ENCODE measurements at regions not wholly inside any gene's neighbourhood (a gene's known extent, or its start where the extent isn't known, plus 50 kb on each side); places are given as distances from the start of the nearest gene placed in this dataset.

DNA sequence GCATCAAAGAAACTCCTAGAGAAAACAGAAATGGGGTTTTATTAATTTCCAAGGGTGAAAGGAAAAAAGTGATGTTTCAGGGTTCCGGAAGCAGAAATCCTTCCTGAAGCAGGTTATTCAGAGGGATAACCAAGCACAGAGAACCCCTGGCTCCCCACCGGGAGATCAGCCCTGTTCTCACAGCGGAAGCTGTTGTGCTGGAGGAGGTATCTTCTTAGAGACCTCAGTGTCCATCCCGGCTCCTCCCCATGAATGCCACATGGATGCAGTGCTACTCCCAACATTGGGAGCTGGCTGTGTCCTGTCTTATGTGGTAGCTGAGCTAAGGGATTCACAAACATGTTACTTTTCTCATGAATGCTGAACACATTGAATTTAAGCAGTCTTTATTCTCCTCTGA lies 80.9 kb upstream of the IRX2 start:
- POLR2A ChIA-PET: no interaction called here
- CTCF ChIA-PET: no interaction called here
- H3K4me1 Mint-ChIP-seq: peaks cover 6% of the 10 kb centered on the region
- DNase-seq (ENCODE audit: low spot score) (peak; percentile 31), ATAC-seq (peak; percentile 44; the same call in 1 of the 2 replicates)
- H3K27me3 Mint-ChIP-seq (ENCODE audit: low read depth): no peaks in the 10 kb centered on the region; the same call in 1 of the 2 replicates
- no peak overlapping the region for H3K4me3 Mint-ChIP-seq
- H3K36me3 Mint-ChIP-seq: no peaks in the 10 kb centered on the region
- peaks cover 4% of the 10 kb centered on the region for H3K9me3 Mint-ChIP-seq
- TF ChIP-seq, protein P1, sequence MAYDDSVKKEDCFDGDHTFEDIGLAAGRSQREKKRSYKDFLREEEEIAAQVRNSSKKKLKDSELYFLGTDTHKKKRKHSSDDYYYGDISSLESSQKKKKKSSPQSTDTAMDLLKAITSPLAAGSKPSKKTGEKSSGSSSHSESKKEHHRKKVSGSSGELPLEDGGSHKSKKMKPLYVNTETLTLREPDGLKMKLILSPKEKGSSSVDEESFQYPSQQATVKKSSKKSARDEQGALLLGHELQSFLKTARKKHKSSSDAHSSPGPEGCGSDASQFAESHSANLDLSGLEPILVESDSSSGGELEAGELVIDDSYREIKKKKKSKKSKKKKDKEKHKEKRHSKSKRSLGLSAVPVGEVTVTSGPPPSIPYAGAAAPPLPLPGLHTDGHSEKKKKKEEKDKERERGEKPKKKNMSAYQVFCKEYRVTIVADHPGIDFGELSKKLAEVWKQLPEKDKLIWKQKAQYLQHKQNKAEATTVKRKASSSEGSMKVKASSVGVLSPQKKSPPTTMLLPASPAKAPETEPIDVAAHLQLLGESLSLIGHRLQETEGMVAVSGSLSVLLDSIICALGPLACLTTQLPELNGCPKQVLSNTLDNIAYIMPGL (CRISPR knock-in tag; IDR thresholded peaks at IDR 0.05): no peak
- TF ChIP-seq, protein P2, sequence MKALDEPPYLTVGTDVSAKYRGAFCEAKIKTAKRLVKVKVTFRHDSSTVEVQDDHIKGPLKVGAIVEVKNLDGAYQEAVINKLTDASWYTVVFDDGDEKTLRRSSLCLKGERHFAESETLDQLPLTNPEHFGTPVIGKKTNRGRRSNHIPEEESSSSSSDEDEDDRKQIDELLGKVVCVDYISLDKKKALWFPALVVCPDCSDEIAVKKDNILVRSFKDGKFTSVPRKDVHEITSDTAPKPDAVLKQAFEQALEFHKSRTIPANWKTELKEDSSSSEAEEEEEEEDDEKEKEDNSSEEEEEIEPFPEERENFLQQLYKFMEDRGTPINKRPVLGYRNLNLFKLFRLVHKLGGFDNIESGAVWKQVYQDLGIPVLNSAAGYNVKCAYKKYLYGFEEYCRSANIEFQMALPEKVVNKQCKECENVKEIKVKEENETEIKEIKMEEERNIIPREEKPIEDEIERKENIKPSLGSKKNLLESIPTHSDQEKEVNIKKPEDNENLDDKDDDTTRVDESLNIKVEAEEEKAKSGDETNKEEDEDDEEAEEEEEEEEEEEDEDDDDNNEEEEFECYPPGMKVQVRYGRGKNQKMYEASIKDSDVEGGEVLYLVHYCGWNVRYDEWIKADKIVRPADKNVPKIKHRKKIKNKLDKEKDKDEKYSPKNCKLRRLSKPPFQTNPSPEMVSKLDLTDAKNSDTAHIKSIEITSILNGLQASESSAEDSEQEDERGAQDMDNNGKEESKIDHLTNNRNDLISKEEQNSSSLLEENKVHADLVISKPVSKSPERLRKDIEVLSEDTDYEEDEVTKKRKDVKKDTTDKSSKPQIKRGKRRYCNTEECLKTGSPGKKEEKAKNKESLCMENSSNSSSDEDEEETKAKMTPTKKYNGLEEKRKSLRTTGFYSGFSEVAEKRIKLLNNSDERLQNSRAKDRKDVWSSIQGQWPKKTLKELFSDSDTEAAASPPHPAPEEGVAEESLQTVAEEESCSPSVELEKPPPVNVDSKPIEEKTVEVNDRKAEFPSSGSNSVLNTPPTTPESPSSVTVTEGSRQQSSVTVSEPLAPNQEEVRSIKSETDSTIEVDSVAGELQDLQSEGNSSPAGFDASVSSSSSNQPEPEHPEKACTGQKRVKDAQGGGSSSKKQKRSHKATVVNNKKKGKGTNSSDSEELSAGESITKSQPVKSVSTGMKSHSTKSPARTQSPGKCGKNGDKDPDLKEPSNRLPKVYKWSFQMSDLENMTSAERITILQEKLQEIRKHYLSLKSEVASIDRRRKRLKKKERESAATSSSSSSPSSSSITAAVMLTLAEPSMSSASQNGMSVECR (CRISPR knock-in tag; IDR thresholded peaks at IDR 0.05; ENCODE audit: borderline replicate concordance): no peak
- no peak for TF ChIP-seq ELF4 (CRISPR knock-in tag; IDR thresholded peaks at IDR 0.05; ENCODE audit: low read depth)
- no peak for TF ChIP-seq ZBTB21 (CRISPR knock-in tag; IDR thresholded peaks at IDR 0.05; ENCODE audit: borderline replicate concordance)
- H3K27ac Mint-ChIP-seq: no peak overlapping the region

DNA sequence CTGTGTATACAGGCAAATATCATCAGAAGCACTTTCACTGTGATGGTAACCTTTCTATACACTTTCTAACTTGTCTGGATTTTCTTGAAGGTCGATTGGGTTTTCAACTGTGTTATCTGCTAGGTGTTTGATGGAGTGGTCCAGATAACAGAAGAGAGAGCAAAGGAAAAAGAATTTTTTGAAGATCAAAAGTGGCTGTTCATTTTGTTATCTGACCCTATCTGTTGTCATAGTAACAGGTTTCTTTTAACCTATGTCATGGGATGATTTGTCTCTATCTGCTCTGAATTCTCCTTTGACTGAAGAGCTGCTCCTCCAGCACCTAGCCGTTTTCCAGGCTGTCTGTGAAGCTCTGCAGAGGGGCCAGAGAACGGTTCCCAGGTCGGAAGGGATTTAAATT lies 77.8 kb upstream of the IRX2 start:
- ChIA-PET POLR2A (no interaction called here), CTCF (no interaction called here)
- TF ChIP-seq, protein P1 (CRISPR knock-in tag; IDR thresholded peaks at IDR 0.05): no peak
- TF ChIP-seq PRRX2 (CRISPR knock-in tag; IDR thresholded peaks at IDR 0.05) (no peak), NR3C1 (CRISPR knock-in tag; conservative IDR thresholded peaks at IDR 0.05; ENCODE audit: low read depth) (no peak), ZNF138 (CRISPR knock-in tag; conservative IDR thresholded peaks at IDR 0.05) (no peak), ESRRA (CRISPR knock-in tag; IDR thresholded peaks at IDR 0.05; ENCODE audit: borderline replicate concordance) (no peak), ZNF219 (CRISPR knock-in tag; IDR thresholded peaks at IDR 0.05; ENCODE audit: borderline replicate concordance) (no peak)
- TF ChIP-seq, protein P3, sequence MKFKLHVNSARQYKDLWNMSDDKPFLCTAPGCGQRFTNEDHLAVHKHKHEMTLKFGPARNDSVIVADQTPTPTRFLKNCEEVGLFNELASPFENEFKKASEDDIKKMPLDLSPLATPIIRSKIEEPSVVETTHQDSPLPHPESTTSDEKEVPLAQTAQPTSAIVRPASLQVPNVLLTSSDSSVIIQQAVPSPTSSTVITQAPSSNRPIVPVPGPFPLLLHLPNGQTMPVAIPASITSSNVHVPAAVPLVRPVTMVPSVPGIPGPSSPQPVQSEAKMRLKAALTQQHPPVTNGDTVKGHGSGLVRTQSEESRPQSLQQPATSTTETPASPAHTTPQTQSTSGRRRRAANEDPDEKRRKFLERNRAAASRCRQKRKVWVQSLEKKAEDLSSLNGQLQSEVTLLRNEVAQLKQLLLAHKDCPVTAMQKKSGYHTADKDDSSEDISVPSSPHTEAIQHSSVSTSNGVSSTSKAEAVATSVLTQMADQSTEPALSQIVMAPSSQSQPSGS (CRISPR knock-in tag; IDR thresholded peaks at IDR 0.05; ENCODE audit: borderline replicate concordance, low read depth): no peak
- TF ChIP-seq, protein P4, sequence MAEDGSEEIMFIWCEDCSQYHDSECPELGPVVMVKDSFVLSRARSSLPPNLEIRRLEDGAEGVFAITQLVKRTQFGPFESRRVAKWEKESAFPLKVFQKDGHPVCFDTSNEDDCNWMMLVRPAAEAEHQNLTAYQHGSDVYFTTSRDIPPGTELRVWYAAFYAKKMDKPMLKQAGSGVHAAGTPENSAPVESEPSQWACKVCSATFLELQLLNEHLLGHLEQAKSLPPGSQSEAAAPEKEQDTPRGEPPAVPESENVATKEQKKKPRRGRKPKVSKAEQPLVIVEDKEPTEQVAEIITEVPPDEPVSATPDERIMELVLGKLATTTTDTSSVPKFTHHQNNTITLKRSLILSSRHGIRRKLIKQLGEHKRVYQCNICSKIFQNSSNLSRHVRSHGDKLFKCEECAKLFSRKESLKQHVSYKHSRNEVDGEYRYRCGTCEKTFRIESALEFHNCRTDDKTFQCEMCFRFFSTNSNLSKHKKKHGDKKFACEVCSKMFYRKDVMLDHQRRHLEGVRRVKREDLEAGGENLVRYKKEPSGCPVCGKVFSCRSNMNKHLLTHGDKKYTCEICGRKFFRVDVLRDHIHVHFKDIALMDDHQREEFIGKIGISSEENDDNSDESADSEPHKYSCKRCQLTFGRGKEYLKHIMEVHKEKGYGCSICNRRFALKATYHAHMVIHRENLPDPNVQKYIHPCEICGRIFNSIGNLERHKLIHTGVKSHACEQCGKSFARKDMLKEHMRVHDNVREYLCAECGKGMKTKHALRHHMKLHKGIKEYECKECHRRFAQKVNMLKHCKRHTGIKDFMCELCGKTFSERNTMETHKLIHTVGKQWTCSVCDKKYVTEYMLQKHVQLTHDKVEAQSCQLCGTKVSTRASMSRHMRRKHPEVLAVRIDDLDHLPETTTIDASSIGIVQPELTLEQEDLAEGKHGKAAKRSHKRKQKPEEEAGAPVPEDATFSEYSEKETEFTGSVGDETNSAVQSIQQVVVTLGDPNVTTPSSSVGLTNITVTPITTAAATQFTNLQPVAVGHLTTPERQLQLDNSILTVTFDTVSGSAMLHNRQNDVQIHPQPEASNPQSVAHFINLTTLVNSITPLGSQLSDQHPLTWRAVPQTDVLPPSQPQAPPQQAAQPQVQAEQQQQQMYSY (CRISPR knock-in tag; IDR thresholded peaks at IDR 0.05): no peak
- TF ChIP-seq, protein P5, sequence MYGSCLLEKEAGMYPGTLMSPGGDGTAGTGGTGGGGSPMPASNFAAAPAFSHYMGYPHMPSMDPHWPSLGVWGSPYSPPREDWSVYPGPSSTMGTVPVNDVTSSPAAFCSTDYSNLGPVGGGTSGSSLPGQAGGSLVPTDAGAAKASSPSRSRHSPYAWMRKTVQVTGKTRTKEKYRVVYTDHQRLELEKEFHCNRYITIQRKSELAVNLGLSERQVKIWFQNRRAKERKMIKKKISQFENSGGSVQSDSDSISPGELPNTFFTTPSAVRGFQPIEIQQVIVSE (CRISPR knock-in tag; IDR thresholded peaks at IDR 0.05; ENCODE audit: borderline replicate concordance): no peak
- TF ChIP-seq, protein P6, sequence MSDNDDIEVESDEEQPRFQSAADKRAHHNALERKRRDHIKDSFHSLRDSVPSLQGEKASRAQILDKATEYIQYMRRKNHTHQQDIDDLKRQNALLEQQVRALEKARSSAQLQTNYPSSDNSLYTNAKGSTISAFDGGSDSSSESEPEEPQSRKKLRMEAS (CRISPR knock-in tag; IDR thresholded peaks at IDR 0.05): no peak
- TF ChIP-seq, protein P7, sequence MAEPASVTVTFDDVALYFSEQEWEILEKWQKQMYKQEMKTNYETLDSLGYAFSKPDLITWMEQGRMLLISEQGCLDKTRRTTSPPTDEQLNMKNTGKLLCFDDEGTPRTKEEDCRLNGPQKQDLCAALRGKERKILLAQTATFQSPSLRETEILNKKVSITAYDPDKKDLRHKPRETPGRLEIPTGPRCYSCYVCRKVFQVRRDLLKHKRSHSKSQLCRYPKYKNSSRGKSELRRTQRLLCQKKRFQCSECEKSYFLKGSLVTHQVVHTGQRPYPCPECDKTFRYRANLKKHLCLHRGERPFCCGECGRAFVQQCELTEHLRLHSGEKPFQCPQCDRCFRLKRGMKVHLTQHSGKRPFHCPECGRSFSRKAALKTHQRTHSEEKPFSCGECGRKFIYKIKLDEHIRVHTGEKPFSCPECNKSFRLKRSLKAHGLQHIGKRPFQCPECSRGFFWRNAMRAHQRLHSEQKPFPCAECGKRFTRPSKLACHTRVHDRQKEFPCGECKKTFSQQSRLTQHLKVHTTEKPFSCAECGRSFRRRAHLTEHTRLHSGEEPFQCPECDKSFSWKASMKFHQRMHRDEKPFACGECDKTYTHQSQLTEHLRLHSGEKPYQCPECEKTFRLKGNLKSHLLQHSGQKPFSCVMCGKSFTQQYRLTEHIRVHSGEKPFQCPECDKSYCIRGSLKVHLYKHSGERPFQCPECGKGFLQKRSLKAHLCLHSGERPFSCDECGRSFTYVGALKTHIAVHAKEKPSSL (CRISPR knock-in tag; conservative IDR thresholded peaks at IDR 0.05): no peak
- Mint-ChIP-seq H3K4me1 (peaks cover 6% of the 10 kb centered on the region), H3K9me3 (peaks cover 16% of the 10 kb centered on the region), H3K4me3 (no peak overlapping the region), H3K27me3 (ENCODE audit: low read depth) (no peaks in the 10 kb centered on the region; the same call in 1 of the 2 replicates), H3K36me3 (peaks cover 3% of the 10 kb centered on the region; the same call in 1 of the 2 replicates), H3K27ac (no peak overlapping the region)
- ATAC-seq: no peak
- DNase-seq (ENCODE audit: low spot score): no peak

Data from WTC11 (cell line).